Esophagus muscularis mucosa (tissue), 4 donors: ENCODE measurements at regions not wholly inside any gene's neighbourhood (a gene's known extent, or its start where the extent isn't known, plus 50 kb on each side); places are given as distances from the start of the nearest gene placed in this dataset.

Experiments used
- DNase-seq: peaks from one replicate; pipeline ENCODE4 v3.0.0-alpha.2; 2017; ENCODE audit errors: extremely low spot score
- H3K27ac ChIP-seq, 4 donors: fragments of 200-600 bp; sonication (generic); replicated peaks in 1 of 4; 1 replicate in 3 of 4; 2 replicates in 1 of 4; pipeline ENCODE4 v1.5.1; 2016 to 2019; ENCODE audit warnings: mild to moderate bottlenecking in 1 of 4
- H3K27me3 ChIP-seq, 4 donors: fragments of 200-600 bp; sonication (generic); one replicate each; pipeline versions ENCODE4 v1.5.1 to v1.6.0; 2016 to 2019
- H3K36me3 ChIP-seq, 4 donors: fragments of 200-600 bp; sonication (generic); one replicate each; pipeline ENCODE4 v1.5.1; 2016 to 2019
- H3K4me1 ChIP-seq, 4 donors: fragments of 200-600 bp; sonication (generic); one replicate each; pipeline ENCODE4 v1.5.1; 2016 to 2019
- H3K4me3 ChIP-seq, 4 donors: fragments of 200-600 bp; sonication (generic); 1 replicate in 2 of 4; 2 replicates in 2 of 4; pipeline ENCODE4 v1.5.1; 2016 to 2019; ENCODE audit warnings: mild to moderate bottlenecking in 4 of 4, moderate library complexity in 1 of 4
- H3K9me3 ChIP-seq, 4 donors: fragments of 200-600 bp; sonication (generic); 1 replicate in 3 of 4; 2 replicates in 1 of 4; pipeline ENCODE4 v1.5.1; 2016 to 2019
- EP300 ChIP-seq: sonication (generic); formaldehyde crosslinking; IDR thresholded peaks from one replicate; pipeline ENCODE4 v1.6.1; 2017; ENCODE audit warnings: antibody characterized with exemption
- POLR2A ChIP-seq: fragments of 450-650 bp; IDR thresholded peaks from one replicate; pipeline ENCODE4 v1.6.1; 2017; ENCODE audit warnings: antibody characterized with exemption, moderate library complexity, mild to moderate bottlenecking, low read depth
- POLR2AphosphoS5 ChIP-seq, 2 donors: sonication (generic); formaldehyde crosslinking; IDR thresholded peaks; one replicate each; pipeline ENCODE4 v1.6.1; 2017; ENCODE audit warnings: antibody characterized with exemption in 2 of 2
- WGBS: methylation state at CpG from one replicate; pipeline ENCODE4 v1.1.5; 2018; 5-methylcytosine and 5-hydroxymethylcytosine counted together
- intact Hi-C: fragments of 100-400 bp; cut with DNase I; formaldehyde crosslinking; loops from one replicate; pipeline ENCODE4 v1.15.1; 2023
- TF ChIP-seq, protein P1 (sequence below), 3 experiments: fragments of 200-600 bp in 2 of 3; fragments of 450-650 bp in 1 of 3; sonication (generic) in 2 of 3; IDR thresholded peaks; one replicate each; pipeline ENCODE4 v1.5.1; 2017 to 2019; ENCODE audit warnings: antibody characterized with exemption in 3 of 3, mild to moderate bottlenecking in 2 of 3, moderate library complexity in 1 of 3

DNA sequence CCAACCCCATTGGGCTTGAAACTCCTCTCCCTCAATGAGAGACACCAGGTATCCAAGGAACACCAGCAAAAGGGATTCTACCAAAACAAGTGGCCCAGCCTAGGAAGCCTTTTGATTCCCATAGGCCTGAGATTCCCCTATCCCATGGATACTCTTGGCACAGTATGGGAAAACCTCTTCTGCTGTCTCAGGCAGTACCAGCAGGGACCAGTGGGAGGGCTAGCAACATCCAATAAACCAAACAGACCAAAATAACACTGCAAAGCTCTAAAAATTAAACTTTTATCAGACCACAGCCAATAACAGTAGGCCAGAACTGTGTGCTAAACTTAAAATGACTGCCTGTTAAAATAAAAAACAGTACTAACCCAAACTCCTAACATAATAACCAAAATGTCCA is 153.9 kb upstream of the CES5A start:
- H3K36me3 ChIP-seq: no peaks in the 10 kb centered on the region
- intact Hi-C loops: no loop called here
- no peak overlapping the region for H3K27ac ChIP-seq
- H3K4me1 ChIP-seq: no peaks in the 10 kb centered on the region
- no peak for TF ChIP-seq POLR2A
- TF ChIP-seq POLR2AphosphoS5 (IDR thresholded peaks at IDR 0.05): no peak
- TF ChIP-seq, protein P1, sequence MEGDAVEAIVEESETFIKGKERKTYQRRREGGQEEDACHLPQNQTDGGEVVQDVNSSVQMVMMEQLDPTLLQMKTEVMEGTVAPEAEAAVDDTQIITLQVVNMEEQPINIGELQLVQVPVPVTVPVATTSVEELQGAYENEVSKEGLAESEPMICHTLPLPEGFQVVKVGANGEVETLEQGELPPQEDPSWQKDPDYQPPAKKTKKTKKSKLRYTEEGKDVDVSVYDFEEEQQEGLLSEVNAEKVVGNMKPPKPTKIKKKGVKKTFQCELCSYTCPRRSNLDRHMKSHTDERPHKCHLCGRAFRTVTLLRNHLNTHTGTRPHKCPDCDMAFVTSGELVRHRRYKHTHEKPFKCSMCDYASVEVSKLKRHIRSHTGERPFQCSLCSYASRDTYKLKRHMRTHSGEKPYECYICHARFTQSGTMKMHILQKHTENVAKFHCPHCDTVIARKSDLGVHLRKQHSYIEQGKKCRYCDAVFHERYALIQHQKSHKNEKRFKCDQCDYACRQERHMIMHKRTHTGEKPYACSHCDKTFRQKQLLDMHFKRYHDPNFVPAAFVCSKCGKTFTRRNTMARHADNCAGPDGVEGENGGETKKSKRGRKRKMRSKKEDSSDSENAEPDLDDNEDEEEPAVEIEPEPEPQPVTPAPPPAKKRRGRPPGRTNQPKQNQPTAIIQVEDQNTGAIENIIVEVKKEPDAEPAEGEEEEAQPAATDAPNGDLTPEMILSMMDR (IDR thresholded peaks at IDR 0.05): no peak
- TF ChIP-seq EP300: no peak
- H3K9me3 ChIP-seq: no peaks in the 10 kb centered on the region
- no peak for DNase-seq
- no peak overlapping the region for H3K4me3 ChIP-seq
- peaks cover 0 to 8% (median 0%) of the 10 kb centered on the region in 4 donors for H3K27me3 ChIP-seq

- intact Hi-C loops: no loop called here
- H3K9me3 ChIP-seq: peaks cover 0 to 9% (median 0%) of the 10 kb centered on the region in 4 donors
- no peak overlapping the region for H3K27ac ChIP-seq
- DNase-seq: peak; percentile 78
- TF ChIP-seq EP300 (no peak), POLR2A (no peak), POLR2AphosphoS5 (IDR thresholded peaks at IDR 0.05) (no peak)
- TF ChIP-seq, protein P1 (IDR thresholded peaks at IDR 0.05): no peak
- no peaks in the 10 kb centered on the region for H3K36me3 ChIP-seq
- H3K4me1 ChIP-seq: no peaks in the 10 kb centered on the region
- WGBS: 59% methylated on average over 2 of the region's 2 CpGs
- peaks cover 0 to 8% (median 0%) of the 10 kb centered on the region in 4 donors for H3K27me3 ChIP-seq
- H3K4me3 ChIP-seq: no peak overlapping the region
Observed at GRCh38 chr16:56022818-56023217, 147.6 kb upstream of the CES5A start.

- intact Hi-C loops: no loop called here
- Histone ChIP-seq H3K27ac (no peak overlapping the region), H3K27me3 (peaks cover 0 to 9% (median 0%) of the 10 kb centered on the region in 4 donors), H3K9me3 (peaks cover 0 to 9% (median 0%) of the 10 kb centered on the region in 4 donors), H3K4me1 (no peaks in the 10 kb centered on the region), H3K4me3 (no peak overlapping the region), H3K36me3 (no peaks in the 10 kb centered on the region)
- TF ChIP-seq, protein P1 (IDR thresholded peaks at IDR 0.05): no peak
- TF ChIP-seq POLR2A (no peak), POLR2AphosphoS5 (IDR thresholded peaks at IDR 0.05) (no peak), EP300 (no peak)
- no peak for DNase-seq
Observed at GRCh38 chr16:56019274-56019673, 144.1 kb upstream of the CES5A start.

GRCh38 chr16:56013962-56014552 is 138.9 kb upstream of the CES5A start:
- Histone ChIP-seq H3K4me1 (no peaks in the 10 kb centered on the region), H3K27ac (no peak overlapping the region), H3K9me3 (no peaks in the 10 kb centered on the region), H3K36me3 (no peaks in the 10 kb centered on the region), H3K4me3 (no peak overlapping the region), H3K27me3 (peaks cover 0 to 21% (median 0%) of the 10 kb centered on the region in 4 donors)
- WGBS: 27% methylated on average over 6 of the region's 6 CpGs
- no peak for DNase-seq
- intact Hi-C loops: no loop called here
- no peak for TF ChIP-seq POLR2AphosphoS5 (IDR thresholded peaks at IDR 0.05)
- TF ChIP-seq, protein P1 (IDR thresholded peaks at IDR 0.05): no peak
- TF ChIP-seq POLR2A: no peak
- TF ChIP-seq EP300: no peak

- H3K27me3 ChIP-seq: peaks cover 0 to 21% (median 0%) of the 10 kb centered on the region in 4 donors
- H3K9me3 ChIP-seq: no peaks in the 10 kb centered on the region
- WGBS: 64% methylated on average over 3 of the region's 3 CpGs
- H3K36me3 ChIP-seq: no peaks in the 10 kb centered on the region
- H3K27ac ChIP-seq: no peak overlapping the region
- intact Hi-C loops: no loop called here
- DNase-seq: no peak
- TF ChIP-seq, protein P1 (IDR thresholded peaks at IDR 0.05): no peak
- TF ChIP-seq EP300 (no peak), POLR2A (no peak), POLR2AphosphoS5 (IDR thresholded peaks at IDR 0.05) (no peak)
- no peaks in the 10 kb centered on the region for H3K4me1 ChIP-seq
- H3K4me3 ChIP-seq: no peak overlapping the region
Observed at GRCh38 chr16:56012482-56012811, 137.3 kb upstream of the CES5A start.
